IPS DF 6.9 (cell line): ENCODE measurements at regions not wholly inside any gene's neighbourhood (a gene's known extent, or its start where the extent isn't known, plus 50 kb on each side); places are given as distances from the start of the nearest gene placed in this dataset.

Experiments
- DNase-seq: peaks from one replicate; pipeline ENCODE4 v3.0.0-alpha.2; 2013; ENCODE audit warnings: low read depth, low spot score
- H3K27ac ChIP-seq: one replicate; pipeline ENCODE4 v1.5.1; 2013; ENCODE audit warnings: low read length, control low read depth
- H3K27me3 ChIP-seq: 2 replicates; pipeline ENCODE4 v1.6.1; 2013; ENCODE audit warnings: mild to moderate bottlenecking, low read length; ENCODE audit not compliant: control insufficient read depth, insufficient read depth
- H3K36me3 ChIP-seq: 2 replicates; pipeline ENCODE4 v1.6.1; 2013; ENCODE audit warnings: low read length; ENCODE audit not compliant: control insufficient read depth, insufficient read depth
- H3K4me1 ChIP-seq: 2 replicates; pipeline ENCODE4 v1.6.1; 2013; ENCODE audit warnings: low read length; ENCODE audit not compliant: control insufficient read depth, insufficient read depth
- H3K4me3 ChIP-seq: 2 replicates; pipeline ENCODE4 v1.5.1; 2013; ENCODE audit warnings: mild to moderate bottlenecking, low read length
- H3K9me3 ChIP-seq: 2 replicates; pipeline ENCODE4 v1.6.1; 2013; ENCODE audit warnings: low read length, inconsistent platforms; ENCODE audit not compliant: control insufficient read depth, insufficient read depth
- WGBS: extraction: QIAGEN DNeasy Blood & Tissue Kit; methylation state at CpG from one replicate; pipeline ENCODE4 v1.1.7; 2013; ENCODE audit warnings: mixed read lengths, missing lambda C conversion rate; ENCODE audit not compliant: insufficient read length, insufficient coverage; 5-methylcytosine and 5-hydroxymethylcytosine counted together

- Histone ChIP-seq H3K27me3 (no peaks in the 10 kb centered on the region), H3K4me3 (no peak overlapping the region), H3K4me1 (no peaks in the 10 kb centered on the region), H3K27ac (no peak overlapping the region), H3K9me3 (no peaks in the 10 kb centered on the region), H3K36me3 (no peaks in the 10 kb centered on the region)
- WGBS, result no CpG with 5 or more reads among the region's 3 CpGs
- DNase-seq, result no peak
Measured at GRCh38 chr22:26975865-26976264, 318.5 kb downstream of the MIAT start.

- WGBS, result no CpG with 5 or more reads among the region's 5 CpGs
- Histone ChIP-seq H3K9me3 (no peaks in the 10 kb centered on the region), H3K27ac (no peak overlapping the region), H3K36me3 (no peaks in the 10 kb centered on the region), H3K4me3 (no peak overlapping the region), H3K27me3 (no peaks in the 10 kb centered on the region), H3K4me1 (no peaks in the 10 kb centered on the region)
- no peak for DNase-seq
Measured at GRCh38 chr22:26977741-26978376, 320.5 kb downstream of the MIAT start.

- Histone ChIP-seq H3K4me3 (no peak overlapping the region), H3K27me3 (no peaks in the 10 kb centered on the region), H3K36me3 (no peaks in the 10 kb centered on the region), H3K27ac (no peak overlapping the region), H3K4me1 (no peaks in the 10 kb centered on the region), H3K9me3 (no peaks in the 10 kb centered on the region)
- no peak for DNase-seq
- WGBS, result no CpG with 5 or more reads among the region's 6 CpGs
Measured at GRCh38 chr22:26979294-26979693, 321.9 kb downstream of the MIAT start.

- Histone ChIP-seq H3K4me3 (no peak overlapping the region), H3K36me3 (no peaks in the 10 kb centered on the region), H3K27me3 (no peaks in the 10 kb centered on the region), H3K27ac (no peak overlapping the region), H3K4me1 (peaks cover under 1% of the 10 kb centered on the region; the same call in 1 of the 2 replicates), H3K9me3 (no peaks in the 10 kb centered on the region)
- no peak for DNase-seq
- WGBS, result no CpG with 5 or more reads among the region's 7 CpGs
Measured at GRCh38 chr22:26981111-26981510, 323.7 kb downstream of the MIAT start.

GRCh38 chr22:26981541-26981940 is 324.2 kb downstream of the MIAT start:
- H3K4me3 ChIP-seq, result no peak overlapping the region
- H3K36me3 ChIP-seq, result no peaks in the 10 kb centered on the region
- no peaks in the 10 kb centered on the region for H3K27me3 ChIP-seq
- no peak overlapping the region for H3K27ac ChIP-seq
- no peaks in the 10 kb centered on the region for H3K9me3 ChIP-seq
- no CpG with 5 or more reads among the region's 5 CpGs for WGBS
- no peak for DNase-seq
- peaks cover 2% of the 10 kb centered on the region; the same call in 1 of the 2 replicates for H3K4me1 ChIP-seq

GRCh38 chr22:26983311-26983710 is 325.9 kb downstream of the MIAT start:
- Histone ChIP-seq H3K4me3 (no peak overlapping the region), H3K36me3 (no peaks in the 10 kb centered on the region), H3K4me1 (peaks cover 2% of the 10 kb centered on the region; the same call in 1 of the 2 replicates), H3K9me3 (no peaks in the 10 kb centered on the region), H3K27me3 (no peaks in the 10 kb centered on the region), H3K27ac (no peak overlapping the region)
- no CpG with 5 or more reads among the region's 1 CpG for WGBS
- no peak for DNase-seq

GRCh38 chr22:26985206-26985605 is 327.8 kb downstream of the MIAT start:
- Histone ChIP-seq H3K27ac (no peak overlapping the region), H3K4me1 (peaks cover 2% of the 10 kb centered on the region; the same call in 1 of the 2 replicates), H3K36me3 (no peaks in the 10 kb centered on the region), H3K27me3 (no peaks in the 10 kb centered on the region), H3K9me3 (no peaks in the 10 kb centered on the region), H3K4me3 (no peak overlapping the region)
- no peak for DNase-seq
- WGBS, result no CpG with 5 or more reads among the region's 2 CpGs

- peaks cover 2% of the 10 kb centered on the region; the same call in 1 of the 2 replicates for H3K4me1 ChIP-seq
- H3K27me3 ChIP-seq, result no peaks in the 10 kb centered on the region
- H3K9me3 ChIP-seq, result no peaks in the 10 kb centered on the region
- no peak overlapping the region for H3K27ac ChIP-seq
- H3K36me3 ChIP-seq, result no peaks in the 10 kb centered on the region
- H3K4me3 ChIP-seq, result no peak overlapping the region
- DNase-seq, result no peak
- no CpG with 5 or more reads among the region's 11 CpGs for WGBS
Measured at GRCh38 chr22:26985931-26986782, 328.8 kb downstream of the MIAT start.

GRCh38 chr22:26986884-26987283 is 329.5 kb downstream of the MIAT start:
- Histone ChIP-seq H3K4me1 (peaks cover 2% of the 10 kb centered on the region; the same call in 1 of the 2 replicates), H3K4me3 (no peak overlapping the region), H3K36me3 (no peaks in the 10 kb centered on the region), H3K27ac (no peak overlapping the region), H3K27me3 (no peaks in the 10 kb centered on the region), H3K9me3 (no peaks in the 10 kb centered on the region)
- WGBS, result no CpG with 5 or more reads among the region's 3 CpGs
- no peak for DNase-seq

GRCh38 chr22:26990503-26991189 is 333.3 kb downstream of the MIAT start:
- H3K4me3 ChIP-seq, result no peak overlapping the region

More at GRCh38 chr22:26990503-26991189, 333.3 kb downstream of the MIAT start:
- no CpG with 5 or more reads among the region's 7 CpGs for WGBS
- Histone ChIP-seq H3K9me3 (no peaks in the 10 kb centered on the region), H3K27me3 (no peaks in the 10 kb centered on the region), H3K27ac (no peak overlapping the region), H3K36me3 (no peaks in the 10 kb centered on the region), H3K4me1 (peaks cover 2% of the 10 kb centered on the region; the same call in 1 of the 2 replicates)
- DNase-seq, result no peak
